Activated naive CD4-positive, alpha-beta T cell treated with anti-CD3 and anti-CD28 coated beads, Interleukin-2, amount 50 U/mL, for 24 hours (primary cell): ENCODE measurements at regions not wholly inside any gene's neighbourhood (a gene's known extent, or its start where the extent isn't known, plus 50 kb on each side); places are given as distances from the start of the nearest gene placed in this dataset.

Experiments used
- H3K27ac Mint-ChIP-seq: one replicate; pipeline ENCODE4 v1.8.0; 2021; ENCODE audit warnings: mild to moderate bottlenecking, mixed read lengths
- H3K27me3 Mint-ChIP-seq: one replicate; pipeline ENCODE4 v1.8.0; 2021; ENCODE audit warnings: mixed read lengths
- H3K36me3 Mint-ChIP-seq: one replicate; pipeline ENCODE4 v1.8.0; 2021; ENCODE audit warnings: mixed read lengths
- H3K4me1 Mint-ChIP-seq: one replicate; pipeline ENCODE4 v1.8.0; 2021; ENCODE audit warnings: mixed read lengths
- H3K4me3 Mint-ChIP-seq: one replicate; pipeline ENCODE4 v1.8.0; 2021; ENCODE audit warnings: mild to moderate bottlenecking, mixed read lengths
- H3K9me3 Mint-ChIP-seq: one replicate; pipeline ENCODE4 v1.8.0; 2021; ENCODE audit warnings: mixed read lengths

GRCh38 chr3:68403741-68404140 is 528.6 kb downstream of the TAFA4 start:
- H3K27ac Mint-ChIP-seq, result no peak overlapping the region
- H3K4me3 Mint-ChIP-seq, result no peak overlapping the region
- no peaks in the 10 kb centered on the region for H3K36me3 Mint-ChIP-seq
- no peaks in the 10 kb centered on the region for H3K9me3 Mint-ChIP-seq
- no peaks in the 10 kb centered on the region for H3K4me1 Mint-ChIP-seq
- no peaks in the 10 kb centered on the region for H3K27me3 Mint-ChIP-seq

GRCh38 chr3:68402235-68402918 is 530.0 kb downstream of the TAFA4 start:
- no peaks in the 10 kb centered on the region for H3K4me1 Mint-ChIP-seq
- H3K9me3 Mint-ChIP-seq, result no peaks in the 10 kb centered on the region
- no peaks in the 10 kb centered on the region for H3K36me3 Mint-ChIP-seq
- no peak overlapping the region for H3K4me3 Mint-ChIP-seq
- H3K27me3 Mint-ChIP-seq, result no peaks in the 10 kb centered on the region
- H3K27ac Mint-ChIP-seq, result no peak overlapping the region

- Mint-ChIP-seq H3K27me3 (no peaks in the 10 kb centered on the region), H3K4me1 (peaks cover under 1% of the 10 kb centered on the region), H3K36me3 (peaks cover 18% of the 10 kb centered on the region), H3K9me3 (peaks cover 26% of the 10 kb centered on the region), H3K27ac (no peak overlapping the region), H3K4me3 (no peak overlapping the region)
Observed at GRCh38 chr3:68378631-68379030, 553.7 kb downstream of the TAFA4 start.

GRCh38 chr3:68373727-68374126 is 558.6 kb downstream of the TAFA4 start:
- Mint-ChIP-seq H3K27ac (no peak overlapping the region), H3K4me1 (no peaks in the 10 kb centered on the region), H3K9me3 (peaks cover 13% of the 10 kb centered on the region)

GRCh38 chr3:68363796-68364195 is 568.6 kb downstream of the TAFA4 start:
- H3K4me3 Mint-ChIP-seq, result no peak overlapping the region
- H3K27me3 Mint-ChIP-seq, result no peaks in the 10 kb centered on the region
- no peaks in the 10 kb centered on the region for H3K4me1 Mint-ChIP-seq
- H3K9me3 Mint-ChIP-seq, result no peaks in the 10 kb centered on the region
- H3K27ac Mint-ChIP-seq, result no peak overlapping the region
- H3K36me3 Mint-ChIP-seq, result no peaks in the 10 kb centered on the region

More at GRCh38 chr3:68373727-68374126, 558.6 kb downstream of the TAFA4 start:
- Mint-ChIP-seq H3K27me3 (no peaks in the 10 kb centered on the region), H3K4me3 (no peak overlapping the region), H3K36me3 (peaks cover 7% of the 10 kb centered on the region)

- no peaks in the 10 kb centered on the region for H3K9me3 Mint-ChIP-seq
- H3K4me1 Mint-ChIP-seq, result no peaks in the 10 kb centered on the region
- H3K4me3 Mint-ChIP-seq, result no peak overlapping the region
- H3K27ac Mint-ChIP-seq, result no peak overlapping the region
- H3K36me3 Mint-ChIP-seq, result no peaks in the 10 kb centered on the region
- no peaks in the 10 kb centered on the region for H3K27me3 Mint-ChIP-seq
Observed at GRCh38 chr3:68360492-68360891, 571.9 kb downstream of the TAFA4 start.

GRCh38 chr3:68345781-68346180 is 586.6 kb downstream of the TAFA4 start:
- Mint-ChIP-seq H3K27me3 (no peaks in the 10 kb centered on the region), H3K36me3 (peaks cover 2% of the 10 kb centered on the region), H3K4me3 (no peak overlapping the region), H3K27ac (no peak overlapping the region), H3K4me1 (no peaks in the 10 kb centered on the region), H3K9me3 (no peaks in the 10 kb centered on the region)

GRCh38 chr3:68342426-68342825 is 589.9 kb downstream of the TAFA4 start:
- peaks cover 2% of the 10 kb centered on the region for H3K36me3 Mint-ChIP-seq
- no peak overlapping the region for H3K4me3 Mint-ChIP-seq
- no peaks in the 10 kb centered on the region for H3K9me3 Mint-ChIP-seq

GRCh38 chr3:68336042-68336441 is 596.3 kb downstream of the TAFA4 start:
- Mint-ChIP-seq H3K4me3 (no peak overlapping the region), H3K4me1 (no peaks in the 10 kb centered on the region), H3K36me3 (no peaks in the 10 kb centered on the region), H3K9me3 (no peaks in the 10 kb centered on the region), H3K27ac (no peak overlapping the region), H3K27me3 (no peaks in the 10 kb centered on the region)

More at GRCh38 chr3:68342426-68342825, 589.9 kb downstream of the TAFA4 start:
- Mint-ChIP-seq H3K27me3 (no peaks in the 10 kb centered on the region), H3K4me1 (no peaks in the 10 kb centered on the region), H3K27ac (no peak overlapping the region)

- Mint-ChIP-seq H3K36me3 (no peaks in the 10 kb centered on the region), H3K9me3 (no peaks in the 10 kb centered on the region), H3K4me3 (no peak overlapping the region), H3K27me3 (no peaks in the 10 kb centered on the region), H3K4me1 (no peaks in the 10 kb centered on the region), H3K27ac (no peak overlapping the region)
Observed at GRCh38 chr3:68334367-68334986, 597.9 kb downstream of the TAFA4 start.

GRCh38 chr3:68328049-68328448 is 604.3 kb downstream of the TAFA4 start:
- Mint-ChIP-seq H3K36me3 (peaks cover 1% of the 10 kb centered on the region), H3K27me3 (no peaks in the 10 kb centered on the region), H3K4me3 (no peak overlapping the region), H3K9me3 (no peaks in the 10 kb centered on the region), H3K27ac (no peak overlapping the region), H3K4me1 (no peaks in the 10 kb centered on the region)

- peaks cover 5% of the 10 kb centered on the region for H3K9me3 Mint-ChIP-seq
- no peak overlapping the region for H3K4me3 Mint-ChIP-seq
- no peaks in the 10 kb centered on the region for H3K4me1 Mint-ChIP-seq
- H3K27me3 Mint-ChIP-seq, result no peaks in the 10 kb centered on the region
- peaks cover 8% of the 10 kb centered on the region for H3K36me3 Mint-ChIP-seq
- H3K27ac Mint-ChIP-seq, result no peak overlapping the region
Observed at GRCh38 chr3:68315964-68316363, 616.4 kb downstream of the TAFA4 start.

GRCh38 chr3:68315546-68315945 is 616.8 kb downstream of the TAFA4 start:
- H3K27me3 Mint-ChIP-seq, result no peaks in the 10 kb centered on the region
- peaks cover 12% of the 10 kb centered on the region for H3K36me3 Mint-ChIP-seq

GRCh38 chr3:68306571-68306970 is 625.8 kb downstream of the TAFA4 start:
- no peaks in the 10 kb centered on the region for H3K4me1 Mint-ChIP-seq
- H3K27me3 Mint-ChIP-seq, result no peaks in the 10 kb centered on the region
- H3K9me3 Mint-ChIP-seq, result no peaks in the 10 kb centered on the region
- no peak overlapping the region for H3K27ac Mint-ChIP-seq
- peaks cover 7% of the 10 kb centered on the region for H3K36me3 Mint-ChIP-seq
- H3K4me3 Mint-ChIP-seq, result no peak overlapping the region

More at GRCh38 chr3:68315546-68315945, 616.8 kb downstream of the TAFA4 start:
- Mint-ChIP-seq H3K4me3 (no peak overlapping the region), H3K27ac (no peak overlapping the region), H3K9me3 (peaks cover 5% of the 10 kb centered on the region), H3K4me1 (no peaks in the 10 kb centered on the region)

GRCh38 chr3:68295457-68295856 is 636.9 kb downstream of the TAFA4 start:
- no peak overlapping the region for H3K4me3 Mint-ChIP-seq
- peaks cover 4% of the 10 kb centered on the region for H3K36me3 Mint-ChIP-seq
- no peaks in the 10 kb centered on the region for H3K27me3 Mint-ChIP-seq
- no peaks in the 10 kb centered on the region for H3K4me1 Mint-ChIP-seq
- peaks cover 4% of the 10 kb centered on the region for H3K9me3 Mint-ChIP-seq
- H3K27ac Mint-ChIP-seq, result no peak overlapping the region

- Mint-ChIP-seq H3K4me1 (no peaks in the 10 kb centered on the region), H3K27ac (no peak overlapping the region), H3K4me3 (no peak overlapping the region), H3K36me3 (peaks cover 5% of the 10 kb centered on the region), H3K27me3 (no peaks in the 10 kb centered on the region), H3K9me3 (no peaks in the 10 kb centered on the region)
Observed at GRCh38 chr3:68290333-68290732, 635.9 kb upstream of the SUCLG2 start.
